ENCODE measurements at regions not wholly inside any gene's neighbourhood (a gene's known extent, or its start where the extent isn't known, plus 50 kb on each side); places are given as distances from the start of the nearest gene placed in this dataset.

DNA sequence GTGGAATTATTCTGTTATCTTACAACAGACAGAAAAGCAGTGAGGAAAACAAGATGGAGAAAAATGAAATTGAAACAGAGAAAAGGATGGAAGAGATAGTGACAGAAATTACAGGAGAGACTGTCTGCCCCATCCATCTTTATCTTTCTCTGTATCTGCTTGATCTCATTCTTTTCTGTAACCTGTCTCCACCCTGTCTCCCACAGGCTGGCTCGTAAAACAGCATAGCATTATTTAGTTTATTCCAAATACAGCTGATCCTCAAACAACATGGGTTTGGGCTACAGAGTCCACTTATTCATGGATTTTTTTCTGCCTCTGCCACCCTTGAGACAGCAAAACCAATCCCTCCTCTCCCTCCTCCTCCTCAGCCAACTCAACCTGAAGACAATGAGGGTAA, 482.3 kb upstream of the JARID2 start:
- TF ChIP-seq CTCF (IDR thresholded peaks at IDR 0.05) (no peak), POLR2A (IDR thresholded peaks at IDR 0.05) (no peak)
- intact Hi-C loops (cut with DNase I) = no loop called here
- 91 to 96% methylated on average over 1 of the region's 1 CpG for WGBS, 2 donors
- ATAC-seq (no peak), DNase-seq (no peak)
- Histone ChIP-seq H3K27me3 (no peaks in the 10 kb centered on the region), H3K27ac (no peak overlapping the region), H3K9me3 (no peaks in the 10 kb centered on the region), H3K4me1 (no peaks in the 10 kb centered on the region), H3K36me3 (replicated peaks in 1 of 2; ENCODE audit: insufficient read depth in 1 of 2, low read depth in 2 of 2) (no peaks in the 10 kb centered on the region), H3K4me3 (no peak overlapping the region)

DNA sequence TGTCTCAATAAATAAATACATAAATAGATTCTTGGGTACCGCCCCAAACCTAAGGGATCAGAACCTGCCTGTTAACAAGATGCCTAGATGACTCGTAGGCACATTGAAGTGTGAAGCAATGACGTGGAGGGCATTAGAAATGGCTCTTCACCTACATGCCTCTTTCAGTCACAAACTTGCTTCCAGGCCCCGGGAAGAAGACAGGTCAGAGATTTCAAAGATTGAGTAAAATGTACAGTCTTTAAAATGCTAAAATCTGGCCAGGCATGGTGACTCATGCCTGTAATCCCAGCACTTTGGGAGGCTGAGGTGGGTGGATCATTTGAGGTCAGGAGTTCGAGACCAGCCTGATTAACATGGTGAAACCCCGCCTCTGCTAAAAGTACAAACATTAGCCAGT, 480.8 kb upstream of the JARID2 start:
- 87 to 91% methylated on average over 5 to 6 of the region's 6 CpGs for WGBS, 2 donors
- intact Hi-C loops (cut with DNase I) = no loop called here
- no peaks in the 10 kb centered on the region for H3K9me3 ChIP-seq
- no peaks in the 10 kb centered on the region for H3K4me1 ChIP-seq
- H3K27me3 ChIP-seq = no peaks in the 10 kb centered on the region
- TF ChIP-seq POLR2A (IDR thresholded peaks at IDR 0.05) (no peak), CTCF (IDR thresholded peaks at IDR 0.05) (no peak)
- DNase-seq (no peak), ATAC-seq (no peak)
- no peaks in the 10 kb centered on the region for H3K36me3 ChIP-seq (replicated peaks in 1 of 2; ENCODE audit: insufficient read depth in 1 of 2, low read depth in 2 of 2)
- H3K27ac ChIP-seq = no peak overlapping the region
- H3K4me3 ChIP-seq = no peak overlapping the region

DNA sequence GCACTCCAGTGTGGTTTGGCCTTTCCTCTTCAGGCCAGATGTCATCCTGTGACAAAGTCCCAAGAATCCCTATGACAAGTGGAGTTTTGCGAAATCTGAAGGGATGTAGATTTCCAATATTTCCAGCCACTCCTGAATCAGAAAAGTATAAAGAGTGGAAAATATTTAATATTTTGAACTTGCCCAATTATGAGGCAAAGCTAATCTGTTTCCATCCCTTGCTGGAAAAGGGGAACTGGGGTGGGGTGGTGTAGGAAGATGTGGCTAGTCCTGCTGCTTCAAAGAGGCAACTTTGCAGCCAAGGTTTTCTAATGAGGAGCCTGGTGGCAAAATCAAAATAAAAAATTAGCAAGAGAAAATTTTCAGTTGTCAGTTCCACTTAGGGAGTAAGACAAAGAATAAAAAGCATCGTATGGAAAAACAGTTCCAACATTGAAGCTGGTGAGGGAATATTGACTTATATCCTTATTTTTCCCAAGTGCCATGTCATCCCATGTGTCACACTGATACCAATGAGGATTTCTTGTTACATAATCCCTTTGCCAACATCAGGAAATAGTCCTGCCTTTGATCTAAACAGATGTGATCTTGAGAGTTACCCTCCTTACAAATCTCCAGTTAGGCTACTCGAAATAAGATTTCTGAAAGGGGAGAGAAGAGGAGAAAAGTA, 480.0 kb upstream of the JARID2 start:
- Histone ChIP-seq H3K27ac (no peak overlapping the region), H3K36me3 (replicated peaks in 1 of 2; ENCODE audit: insufficient read depth in 1 of 2, low read depth in 2 of 2) (no peaks in the 10 kb centered on the region), H3K4me1 (no peaks in the 10 kb centered on the region), H3K27me3 (no peaks in the 10 kb centered on the region), H3K4me3 (no peak overlapping the region), H3K9me3 (no peaks in the 10 kb centered on the region)
- intact Hi-C loops (cut with DNase I) = no loop called here
- TF ChIP-seq CTCF (IDR thresholded peaks at IDR 0.05) = no peak
- no peak for TF ChIP-seq POLR2A (IDR thresholded peaks at IDR 0.05)
- WGBS, 2 donors = 66 to 89% methylated on average over 3 of the region's 3 CpGs
- DNase-seq (peak in 1 of 4 donors; percentile 10), ATAC-seq (no peak)

- intact Hi-C loops (cut with DNase I) = no loop called here
- DNase-seq (no peak), ATAC-seq (no peak)
- no peaks in the 10 kb centered on the region for H3K9me3 ChIP-seq
- no peak overlapping the region for H3K4me3 ChIP-seq
- H3K36me3 ChIP-seq (replicated peaks in 1 of 2; ENCODE audit: insufficient read depth in 1 of 2, low read depth in 2 of 2) = no peaks in the 10 kb centered on the region
- no peaks in the 10 kb centered on the region for H3K27me3 ChIP-seq
- 86% methylated on average over 8 of the region's 8 CpGs for WGBS, 2 donors
- TF ChIP-seq POLR2A (IDR thresholded peaks at IDR 0.05) (no peak), CTCF (IDR thresholded peaks at IDR 0.05) (no peak)
- no peak overlapping the region for H3K27ac ChIP-seq
- H3K4me1 ChIP-seq = no peaks in the 10 kb centered on the region
Observed at GRCh38 chr6:14766391-14766994, 479.4 kb upstream of the JARID2 start.

DNA sequence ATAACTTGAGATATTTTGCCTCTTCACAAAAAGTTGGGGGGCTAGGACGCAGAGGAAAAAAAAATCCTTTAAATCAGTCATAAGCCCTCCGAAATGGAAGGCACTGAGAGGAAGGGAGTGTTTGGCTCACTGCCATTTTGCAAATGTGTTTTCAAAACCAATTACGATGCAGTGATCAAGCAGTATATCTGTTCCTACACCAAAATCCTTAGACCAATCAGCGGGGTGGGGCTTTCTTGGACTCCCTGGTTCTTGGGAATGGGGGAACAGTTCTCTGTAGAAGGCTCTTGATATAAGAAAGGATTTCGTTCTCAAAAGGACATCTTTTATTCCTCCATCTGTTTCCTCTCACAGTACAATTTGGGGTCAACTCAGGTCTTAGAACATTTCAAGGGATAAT, 478.6 kb upstream of the JARID2 start:
- Histone ChIP-seq H3K36me3 (replicated peaks in 1 of 2; ENCODE audit: insufficient read depth in 1 of 2, low read depth in 2 of 2) (no peaks in the 10 kb centered on the region), H3K27me3 (no peaks in the 10 kb centered on the region), H3K4me1 (no peaks in the 10 kb centered on the region), H3K27ac (no peak overlapping the region), H3K4me3 (no peak overlapping the region), H3K9me3 (no peaks in the 10 kb centered on the region)
- intact Hi-C loops (cut with DNase I) = no loop called here
- WGBS, 2 donors = 49 to 51% methylated on average over 5 of the region's 5 CpGs
- ATAC-seq (no peak), DNase-seq (no peak)
- TF ChIP-seq POLR2A (IDR thresholded peaks at IDR 0.05) (no peak), CTCF (IDR thresholded peaks at IDR 0.05) (no peak)

Data from body of pancreas (tissue), 4 donors.